Hepatocyte (in vitro differentiated cells): ENCODE measurements at regions not wholly inside any gene's neighbourhood (a gene's known extent, or its start where the extent isn't known, plus 50 kb on each side); places are given as distances from the start of the nearest gene placed in this dataset.
A peak's percentile ranks its signal among the peaks of the same experiment; 100 is the strongest.

Source experiments
- CTCF ChIP-seq: fragments of 200-600 bp; sonication (generic); IDR thresholded peaks from 2 replicates; pipeline ENCODE4 v1.5.1; 2016; ENCODE audit warnings: antibody characterized with exemption, mild to moderate bottlenecking; ENCODE audit not compliant: poor library complexity
- EZH2 ChIP-seq: fragments of 200-600 bp; sonication (generic); IDR thresholded peaks from 2 replicates; pipeline ENCODE4 v1.6.1; 2016; ENCODE audit warnings: antibody characterized with exemption, mild to moderate bottlenecking, borderline replicate concordance

- TF ChIP-seq CTCF (peak; percentile 53), EZH2 (no peak)
Observed at GRCh38 chr21:18041012-18041411, 203.6 kb upstream of the CHODL start.
